PC-9 (cell line): ENCODE measurements at regions not wholly inside any gene's neighbourhood (a gene's known extent, or its start where the extent isn't known, plus 50 kb on each side); places are given as distances from the start of the nearest gene placed in this dataset.
"Not testable (repeated sequence)": the region's sequence is repeated elsewhere in the genome, so short reads cannot be mapped to it uniquely, and the experiment has no call there.

Experiments used
- CTCF ChIP-seq: fragments of 200-600 bp; sonication (generic); conservative IDR thresholded peaks from 2 replicates; pipeline ENCODE4 v1.6.1; 2017; ENCODE audit warnings: mixed run types, antibody characterized with exemption, mild to moderate bottlenecking, moderate library complexity
- EZH2 ChIP-seq: fragments of 200-600 bp; sonication (generic); IDR thresholded peaks from 2 replicates; pipeline ENCODE4 v1.8.0; 2017; ENCODE audit warnings: antibody characterized with exemption, low read depth

DNA sequence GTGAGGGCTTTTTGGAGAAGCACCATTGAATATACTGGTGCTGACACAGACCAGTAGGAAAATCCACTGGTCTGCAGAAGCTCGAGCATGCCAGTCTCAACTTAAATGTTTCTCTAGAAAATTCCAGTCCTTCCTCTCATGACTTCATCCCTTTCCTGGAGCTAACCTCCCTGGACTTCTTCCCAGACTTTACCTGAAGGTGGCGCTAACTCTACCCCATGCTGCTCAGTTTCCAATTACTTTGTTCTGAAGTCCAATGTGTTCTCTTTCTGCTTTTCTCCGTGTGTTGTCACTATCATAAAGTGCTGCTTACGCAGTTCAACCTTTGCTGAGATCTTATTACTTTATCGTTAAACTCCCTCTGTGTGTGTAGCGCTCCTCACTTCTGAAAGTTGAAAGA, 158.4 kb downstream of the ZNF37A start:
- 0 out of 2 replicates have a peak, but pooled peaks have one; percentile 22 for TF ChIP-seq CTCF
- TF ChIP-seq EZH2: not testable (repeated sequence)
